A673 (cell line): ENCODE measurements at regions not wholly inside any gene's neighbourhood (a gene's known extent, or its start where the extent isn't known, plus 50 kb on each side); places are given as distances from the start of the nearest gene placed in this dataset.

Experiments
- EZH2 ChIP-seq: fragments of 200-600 bp; sonication (generic); IDR thresholded peaks from 2 replicates; pipeline ENCODE4 v1.6.1; 2017; ENCODE audit warnings: borderline replicate concordance, low read depth, mild to moderate bottlenecking, mixed read lengths, antibody characterized with exemption, low read length; ENCODE audit not compliant: poor library complexity, severe bottlenecking
- TF ChIP-seq, protein P1 (sequence below): fragments of 300-800, 200-600 bp; sonication (generic); conservative IDR thresholded peaks from 2 replicates; pipeline ENCODE4 v1.5.1; 2017; ENCODE audit warnings: low read depth, mild to moderate bottlenecking, antibody characterized with exemption, low read length, moderate library complexity, mixed read lengths

DNA sequence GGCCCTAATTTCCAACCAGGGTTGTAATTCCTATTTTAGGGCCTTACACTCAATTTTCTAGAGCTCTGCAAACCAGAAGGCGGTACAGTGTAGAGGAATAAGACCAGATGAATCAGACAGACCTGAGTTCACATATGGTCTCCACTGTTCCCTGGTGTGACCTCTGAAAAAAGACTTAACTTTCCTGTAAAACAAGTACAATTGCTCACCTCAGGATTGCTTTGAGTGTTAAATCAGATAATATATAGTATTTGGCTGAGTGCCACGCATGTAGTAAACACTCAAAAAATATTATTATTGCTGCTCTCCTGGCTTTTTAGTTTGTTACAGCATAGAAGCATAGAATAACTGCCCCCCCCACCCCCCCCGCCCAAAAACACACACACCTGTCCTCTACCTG, 51.0 kb upstream of the STT3B start:
- TF ChIP-seq, protein P1, sequence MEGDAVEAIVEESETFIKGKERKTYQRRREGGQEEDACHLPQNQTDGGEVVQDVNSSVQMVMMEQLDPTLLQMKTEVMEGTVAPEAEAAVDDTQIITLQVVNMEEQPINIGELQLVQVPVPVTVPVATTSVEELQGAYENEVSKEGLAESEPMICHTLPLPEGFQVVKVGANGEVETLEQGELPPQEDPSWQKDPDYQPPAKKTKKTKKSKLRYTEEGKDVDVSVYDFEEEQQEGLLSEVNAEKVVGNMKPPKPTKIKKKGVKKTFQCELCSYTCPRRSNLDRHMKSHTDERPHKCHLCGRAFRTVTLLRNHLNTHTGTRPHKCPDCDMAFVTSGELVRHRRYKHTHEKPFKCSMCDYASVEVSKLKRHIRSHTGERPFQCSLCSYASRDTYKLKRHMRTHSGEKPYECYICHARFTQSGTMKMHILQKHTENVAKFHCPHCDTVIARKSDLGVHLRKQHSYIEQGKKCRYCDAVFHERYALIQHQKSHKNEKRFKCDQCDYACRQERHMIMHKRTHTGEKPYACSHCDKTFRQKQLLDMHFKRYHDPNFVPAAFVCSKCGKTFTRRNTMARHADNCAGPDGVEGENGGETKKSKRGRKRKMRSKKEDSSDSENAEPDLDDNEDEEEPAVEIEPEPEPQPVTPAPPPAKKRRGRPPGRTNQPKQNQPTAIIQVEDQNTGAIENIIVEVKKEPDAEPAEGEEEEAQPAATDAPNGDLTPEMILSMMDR = no peak
- no peak for TF ChIP-seq EZH2
